Memory B cell (primary cell): ENCODE measurements at regions not wholly inside any gene's neighbourhood (a gene's known extent, or its start where the extent isn't known, plus 50 kb on each side); places are given as distances from the start of the nearest gene placed in this dataset.
"Not testable (repeated sequence)": the region's sequence is repeated elsewhere in the genome, so short reads cannot be mapped to it uniquely, and the experiment has no call there.

Source experiments
- ATAC-seq: fragments of 150-1000 bp; cut with Tn5 transposase; 2 replicates; pipeline ENCODE4 v1.10.0; 2021; ENCODE audit warnings: low read depth, mild to moderate bottlenecking, moderate library complexity
- DNase-seq, 2 donors: peaks; one replicate each; pipeline ENCODE4 v3.0.0; 2022; ENCODE audit warnings: low spot score in 2 of 2
- H3K27ac Mint-ChIP-seq: one replicate; pipeline ENCODE4 v1.8.0; 2022; ENCODE audit warnings: mild to moderate bottlenecking, moderate library complexity, mixed read lengths
- H3K27me3 Mint-ChIP-seq: one replicate; pipeline ENCODE4 v1.8.0; 2022; ENCODE audit warnings: mixed read lengths
- H3K36me3 Mint-ChIP-seq: one replicate; pipeline ENCODE4 v1.8.0; 2022; ENCODE audit warnings: mild to moderate bottlenecking, mixed read lengths
- H3K4me1 Mint-ChIP-seq: one replicate; pipeline ENCODE4 v1.8.0; 2022; ENCODE audit warnings: mixed read lengths
- H3K4me3 Mint-ChIP-seq: one replicate; pipeline ENCODE4 v1.8.0; 2022; ENCODE audit warnings: mild to moderate bottlenecking, moderate library complexity, mixed read lengths
- H3K9me3 Mint-ChIP-seq: one replicate; pipeline ENCODE4 v1.8.0; 2022; ENCODE audit warnings: mixed read lengths

DNA sequence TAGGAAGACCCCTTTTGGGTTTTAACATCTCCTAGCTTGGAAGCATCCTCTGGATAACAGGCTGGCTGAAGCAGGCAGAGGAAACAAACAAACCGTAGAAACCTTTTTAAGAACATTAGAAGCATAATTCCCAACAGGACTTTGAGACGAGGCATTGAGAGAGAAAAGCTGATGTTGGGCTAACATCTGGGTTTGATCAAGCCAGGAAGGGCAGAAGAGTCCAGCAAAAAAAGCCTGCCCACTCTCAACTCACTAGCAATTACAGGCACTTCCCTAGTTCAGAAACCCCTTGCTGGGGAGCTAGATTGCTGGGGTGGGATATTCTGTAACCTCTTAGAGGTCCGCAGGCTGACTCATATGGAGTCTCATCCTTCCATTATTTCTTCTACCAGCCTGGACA lies 75.4 kb upstream of the CTNNA1 start:
- peaks cover 11% of the 10 kb centered on the region for H3K9me3 Mint-ChIP-seq
- H3K36me3 Mint-ChIP-seq, result peaks cover 1% of the 10 kb centered on the region
- H3K27ac Mint-ChIP-seq, result no peak overlapping the region
- no peaks in the 10 kb centered on the region for H3K4me1 Mint-ChIP-seq
- DNase-seq, result no peak
- no peak overlapping the region for H3K4me3 Mint-ChIP-seq
- no peak for ATAC-seq
- H3K27me3 Mint-ChIP-seq, result peaks cover 8% of the 10 kb centered on the region

DNA sequence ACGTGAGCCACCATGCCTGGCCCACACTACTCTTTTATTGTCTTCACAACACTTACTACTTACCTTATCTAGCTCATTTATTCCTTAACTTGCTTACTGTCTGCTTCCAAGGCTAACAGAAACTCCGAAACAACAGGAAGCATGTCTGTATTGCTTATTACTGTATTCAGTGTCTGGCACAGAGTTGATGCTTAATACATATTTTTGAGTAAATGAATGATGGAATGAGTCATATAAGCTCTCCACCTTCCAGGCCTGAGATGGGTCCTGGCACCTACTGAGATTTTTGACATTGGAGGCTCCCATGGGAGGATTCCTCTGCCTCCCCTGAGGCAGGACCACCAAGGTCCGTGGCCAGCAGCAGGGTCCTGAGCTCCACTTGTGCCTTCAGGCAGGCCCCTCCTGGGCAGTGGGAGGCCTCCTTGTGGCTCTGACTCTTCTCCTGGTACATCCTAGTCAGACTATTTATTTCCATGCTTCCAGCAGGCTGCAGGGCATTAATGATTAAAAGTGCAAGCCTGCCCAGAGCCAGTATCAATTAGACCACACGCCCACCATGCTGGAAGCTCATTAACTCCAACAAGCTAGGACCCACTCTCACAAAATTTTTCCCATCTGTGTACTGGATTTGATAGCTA lies 76.5 kb upstream of the CTNNA1 start:
- H3K36me3 Mint-ChIP-seq, result peaks cover 1% of the 10 kb centered on the region
- DNase-seq, result no peak
- H3K4me1 Mint-ChIP-seq, result no peaks in the 10 kb centered on the region
- peaks cover 11% of the 10 kb centered on the region for H3K9me3 Mint-ChIP-seq
- H3K4me3 Mint-ChIP-seq, result no peak overlapping the region
- H3K27ac Mint-ChIP-seq, result no peak overlapping the region
- H3K27me3 Mint-ChIP-seq, result peaks cover 6% of the 10 kb centered on the region
- ATAC-seq, result no peak

DNA sequence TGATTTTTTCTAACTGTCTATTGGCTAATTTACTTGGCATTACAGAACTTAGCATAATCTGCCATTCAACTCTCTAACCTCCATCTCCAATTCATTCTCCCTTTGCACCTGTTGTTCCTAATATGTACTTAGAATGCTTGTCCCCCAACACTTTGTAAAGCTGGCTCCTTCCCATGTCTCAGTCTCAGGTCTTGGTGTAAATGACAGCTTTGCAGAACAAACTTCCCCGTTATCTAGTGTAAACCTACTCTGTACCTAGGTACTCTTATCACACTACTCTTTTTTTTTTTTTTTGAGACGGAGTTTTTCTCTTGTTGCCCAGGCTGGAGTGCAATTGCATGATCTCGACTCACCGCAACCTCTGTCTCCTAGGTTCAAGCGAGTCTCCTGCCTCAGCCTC lies 77.2 kb upstream of the CTNNA1 start:
- H3K36me3 Mint-ChIP-seq, result peaks cover 1% of the 10 kb centered on the region

DNA sequence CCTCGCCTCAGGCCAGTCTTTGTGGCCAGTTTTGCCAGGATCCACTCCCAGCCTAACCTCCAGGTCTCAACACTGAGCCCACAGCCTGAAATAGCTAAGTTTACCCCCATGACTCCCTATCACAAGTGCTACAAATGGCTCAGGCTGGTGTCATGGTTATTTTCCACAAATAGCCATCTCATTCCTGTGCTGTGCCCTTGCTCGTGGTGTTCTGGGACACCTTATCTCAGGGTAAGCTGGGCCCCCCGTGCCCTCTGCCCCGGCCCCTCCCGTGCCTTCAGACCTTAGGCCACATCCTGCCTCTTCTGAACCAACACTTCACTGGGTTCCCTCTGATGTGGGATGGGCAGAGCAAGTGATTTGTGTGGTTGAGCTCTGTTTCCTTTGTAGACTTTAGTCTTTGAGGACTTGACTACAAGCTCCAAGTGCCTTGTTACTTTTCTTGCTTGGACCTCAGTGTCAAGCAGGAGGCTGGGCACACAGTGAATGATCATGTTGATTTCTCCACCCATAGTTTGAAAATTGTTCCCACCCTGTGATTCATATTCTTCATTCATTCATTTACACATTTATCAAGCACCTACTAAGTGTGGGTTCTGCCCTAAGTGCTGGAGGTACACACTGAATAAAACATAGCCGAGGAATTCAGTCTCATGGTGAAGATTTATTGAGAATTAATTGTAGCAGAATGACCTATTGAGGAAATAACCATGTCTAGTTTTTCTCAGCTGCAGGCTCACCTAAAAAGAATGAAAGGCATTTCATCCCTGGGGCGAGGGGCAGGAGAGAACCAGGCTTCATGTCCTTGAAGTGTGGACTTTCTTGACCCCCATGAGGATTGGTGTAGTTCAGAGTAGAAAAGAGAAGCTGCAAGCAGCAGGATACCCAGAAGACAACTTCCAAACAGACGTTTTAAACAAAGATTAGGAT lies 84.5 kb upstream of the CTNNA1 start:
- H3K36me3 Mint-ChIP-seq, result peaks cover 1% of the 10 kb centered on the region

More for the DNA sequence above, 77.2 kb upstream of the CTNNA1 start:
- H3K27me3 Mint-ChIP-seq, result peaks cover 6% of the 10 kb centered on the region
- H3K4me3 Mint-ChIP-seq, result no peak overlapping the region
- DNase-seq (no peak), ATAC-seq (no peak)
- no peak overlapping the region for H3K27ac Mint-ChIP-seq
- H3K9me3 Mint-ChIP-seq, result peaks cover 11% of the 10 kb centered on the region
- H3K4me1 Mint-ChIP-seq, result no peaks in the 10 kb centered on the region

DNA sequence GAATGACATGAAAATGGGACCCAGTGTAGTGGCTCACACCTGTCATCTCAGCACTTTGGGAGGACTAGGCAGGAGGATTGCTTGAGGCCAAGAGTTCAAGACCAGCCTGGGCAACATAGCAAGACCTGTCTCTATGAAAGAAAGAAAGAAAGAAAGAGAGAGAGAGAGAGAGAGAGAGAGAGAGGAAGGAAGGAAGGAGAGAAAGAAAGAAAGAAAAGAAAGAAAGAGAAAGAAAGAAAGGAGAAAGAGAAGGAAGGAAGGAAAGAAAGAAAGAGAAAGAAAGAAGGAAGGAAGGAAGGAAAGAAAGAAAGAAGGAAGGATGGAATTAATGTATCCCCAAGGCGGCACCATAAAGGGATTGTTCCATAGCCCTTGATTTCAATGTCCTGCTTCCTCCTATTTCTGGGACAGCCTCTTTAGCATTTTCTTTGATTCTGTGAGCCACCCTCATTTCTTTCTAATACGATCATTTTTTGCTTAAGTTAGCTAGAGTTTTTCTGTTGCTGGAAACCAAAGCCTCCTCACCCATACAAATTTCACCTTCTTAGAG lies 85.4 kb upstream of the CTNNA1 start:
- Mint-ChIP-seq H3K27ac (peak overlapping the region; percentile 58), H3K4me1 (peaks cover 10% of the 10 kb centered on the region), H3K27me3 (peaks cover 12% of the 10 kb centered on the region)
- H3K36me3 Mint-ChIP-seq, DNase-seq, ATAC-seq, H3K9me3 Mint-ChIP-seq, H3K4me3 Mint-ChIP-seq: not testable (repeated sequence)

More for the DNA sequence above, 84.5 kb upstream of the CTNNA1 start:
- no peak for DNase-seq
- peaks cover 2% of the 10 kb centered on the region for H3K9me3 Mint-ChIP-seq
- no peak overlapping the region for H3K4me3 Mint-ChIP-seq
- peaks cover 4% of the 10 kb centered on the region for H3K4me1 Mint-ChIP-seq
- no peak for ATAC-seq
- peaks cover 12% of the 10 kb centered on the region for H3K27me3 Mint-ChIP-seq
- no peak overlapping the region for H3K27ac Mint-ChIP-seq

DNA sequence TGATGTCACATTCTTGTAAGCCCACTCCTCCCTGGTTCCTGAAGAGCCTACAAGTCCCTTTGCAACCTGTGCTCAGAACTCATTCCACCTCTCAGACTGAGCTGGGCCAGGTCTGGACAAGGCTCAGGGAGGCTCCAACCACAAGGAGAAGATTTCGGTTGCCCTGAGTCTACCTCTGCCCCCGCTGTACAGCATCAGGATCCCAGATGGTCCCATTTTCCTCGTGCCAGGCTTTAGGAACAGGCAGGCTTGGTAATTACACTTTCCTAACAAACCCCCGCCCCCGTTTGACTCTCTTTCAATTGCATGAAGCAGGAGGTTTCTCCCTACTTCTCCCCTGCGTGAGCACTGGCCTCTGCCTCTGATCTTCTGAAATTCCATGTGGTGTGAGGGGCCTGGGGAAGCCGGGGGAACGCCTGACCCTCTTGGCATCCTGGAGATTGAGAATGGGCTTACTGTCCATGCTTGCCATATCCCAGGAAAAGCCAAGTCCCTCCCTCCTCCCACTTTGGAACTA lies 86.9 kb upstream of the CTNNA1 start:
- no peak for DNase-seq
- no peak for ATAC-seq
- no peaks in the 10 kb centered on the region for H3K9me3 Mint-ChIP-seq
- H3K4me1 Mint-ChIP-seq, result peaks cover 15% of the 10 kb centered on the region
- H3K36me3 Mint-ChIP-seq, result no peaks in the 10 kb centered on the region
- H3K27me3 Mint-ChIP-seq, result peaks cover 11% of the 10 kb centered on the region
- no peak overlapping the region for H3K27ac Mint-ChIP-seq
- H3K4me3 Mint-ChIP-seq, result no peak overlapping the region

DNA sequence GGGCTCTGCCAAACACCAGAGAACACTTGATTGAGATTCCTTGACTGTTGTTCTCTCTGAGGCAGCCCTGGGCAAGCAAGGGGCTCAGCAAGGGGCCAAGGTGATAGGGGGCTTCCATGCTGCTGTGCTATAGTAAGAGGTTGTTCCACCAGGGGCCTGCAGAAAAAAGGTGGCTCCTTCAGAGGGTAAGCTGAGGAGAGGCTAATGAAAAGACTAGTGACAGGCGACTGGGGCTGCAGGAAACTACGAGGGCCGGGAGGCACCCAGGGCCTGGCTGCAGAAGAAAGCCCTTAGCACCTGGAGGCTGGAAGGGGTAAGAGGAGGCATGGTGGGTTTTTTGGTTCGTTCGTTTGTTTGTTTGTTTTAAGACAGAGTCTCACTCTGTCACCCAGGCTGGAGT lies 88.0 kb upstream of the CTNNA1 start:
- Mint-ChIP-seq H3K4me3 (no peak overlapping the region), H3K36me3 (no peaks in the 10 kb centered on the region), H3K9me3 (no peaks in the 10 kb centered on the region), H3K27ac (no peak overlapping the region), H3K27me3 (peaks cover 11% of the 10 kb centered on the region), H3K4me1 (peaks cover 18% of the 10 kb centered on the region)
- ATAC-seq (no peak), DNase-seq (no peak)

DNA sequence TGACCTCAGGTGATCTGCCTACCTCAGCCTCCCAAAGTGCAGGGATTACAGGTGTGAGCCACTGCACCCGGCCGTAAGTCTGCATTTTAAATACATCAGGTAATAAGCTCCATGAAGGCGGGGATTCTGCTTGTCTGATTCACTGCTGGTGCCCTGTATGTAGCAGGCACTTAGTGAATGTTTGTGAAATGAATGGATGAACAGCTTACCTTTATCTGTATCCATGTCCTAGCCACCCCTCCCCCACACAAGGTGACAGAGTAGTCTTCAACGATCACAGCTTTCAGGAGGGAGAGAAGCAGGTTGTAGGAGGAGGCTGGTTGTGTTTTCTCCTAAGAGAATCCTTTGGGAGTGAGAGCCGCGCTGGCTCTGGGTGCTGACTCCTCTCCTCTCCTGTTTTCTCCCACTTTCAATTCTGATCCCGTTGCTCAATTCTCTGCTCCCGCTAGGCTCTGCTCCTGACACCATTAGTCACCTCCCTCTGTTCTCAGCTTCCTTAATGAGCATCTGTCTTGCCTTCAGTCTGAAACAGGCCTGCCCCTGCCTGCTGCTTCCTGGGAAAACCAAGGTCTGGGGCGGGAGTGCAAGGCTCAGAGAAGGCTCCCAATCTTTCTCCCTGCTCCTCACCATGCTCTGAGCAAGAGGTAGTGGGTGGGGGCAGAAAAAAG lies 88.8 kb upstream of the CTNNA1 start:
- no peak for ATAC-seq
- no peak overlapping the region for H3K4me3 Mint-ChIP-seq
- no peak for DNase-seq
- H3K36me3 Mint-ChIP-seq, result no peaks in the 10 kb centered on the region
- no peaks in the 10 kb centered on the region for H3K9me3 Mint-ChIP-seq
- peaks cover 18% of the 10 kb centered on the region for H3K4me1 Mint-ChIP-seq
- H3K27ac Mint-ChIP-seq, result no peak overlapping the region
- peaks cover 12% of the 10 kb centered on the region for H3K27me3 Mint-ChIP-seq

DNA sequence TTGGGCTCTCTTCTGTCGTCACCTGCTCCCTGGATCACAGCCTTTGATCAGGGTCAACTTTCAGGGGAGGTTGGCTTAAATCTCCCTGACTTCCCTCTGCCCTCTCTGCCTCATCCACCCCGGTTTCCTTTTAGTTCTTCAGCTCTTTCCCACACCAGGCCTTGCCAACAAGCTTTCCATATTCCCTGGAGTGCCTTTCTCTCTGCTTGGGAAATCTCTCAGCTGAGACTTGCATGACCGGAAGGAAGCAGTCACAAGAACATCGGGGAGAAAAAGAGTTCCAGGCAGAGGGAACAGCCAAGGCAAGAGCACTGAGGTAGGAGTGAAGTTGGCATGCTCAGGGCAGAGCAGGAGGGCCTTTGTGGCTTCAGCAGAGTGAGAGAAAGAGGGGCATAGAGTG lies 88.4 kb upstream of the HSPA9 start:
- no peaks in the 10 kb centered on the region for H3K9me3 Mint-ChIP-seq
- H3K27ac Mint-ChIP-seq, result no peak overlapping the region
- H3K4me1 Mint-ChIP-seq, result peaks cover 18% of the 10 kb centered on the region
- peak overlapping the region; percentile 36 for H3K4me3 Mint-ChIP-seq
- no peaks in the 10 kb centered on the region for H3K36me3 Mint-ChIP-seq
- H3K27me3 Mint-ChIP-seq, result peaks cover 9% of the 10 kb centered on the region
- DNase-seq (no peak), ATAC-seq (no peak)

DNA sequence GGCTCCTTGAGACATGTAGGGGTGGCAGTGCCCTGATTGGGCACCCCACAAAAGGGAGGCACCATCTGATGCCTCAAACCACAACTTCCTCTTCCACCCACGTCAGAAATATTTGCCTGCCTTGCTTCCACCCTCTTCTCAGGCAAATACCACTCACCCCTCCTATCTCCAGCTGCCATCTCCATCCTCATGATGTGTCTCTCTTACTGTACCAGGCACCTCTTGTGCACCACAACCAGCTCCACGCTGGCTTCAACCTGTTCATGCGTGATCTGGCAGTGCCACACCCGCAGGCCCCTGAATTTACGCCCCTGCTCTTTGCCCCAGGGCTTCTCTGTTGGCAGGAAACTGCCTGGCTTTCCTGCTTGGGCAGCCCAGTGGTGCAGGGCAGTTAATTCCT lies 87.8 kb upstream of the HSPA9 start:
- no peaks in the 10 kb centered on the region for H3K9me3 Mint-ChIP-seq
- no peaks in the 10 kb centered on the region for H3K36me3 Mint-ChIP-seq
- peaks cover 18% of the 10 kb centered on the region for H3K4me1 Mint-ChIP-seq
- ATAC-seq (peak; percentile 94), DNase-seq (peak; percentile 40 to 61)
- H3K4me3 Mint-ChIP-seq, result no peak overlapping the region
- H3K27me3 Mint-ChIP-seq, result peaks cover 9% of the 10 kb centered on the region
- no peak overlapping the region for H3K27ac Mint-ChIP-seq

DNA sequence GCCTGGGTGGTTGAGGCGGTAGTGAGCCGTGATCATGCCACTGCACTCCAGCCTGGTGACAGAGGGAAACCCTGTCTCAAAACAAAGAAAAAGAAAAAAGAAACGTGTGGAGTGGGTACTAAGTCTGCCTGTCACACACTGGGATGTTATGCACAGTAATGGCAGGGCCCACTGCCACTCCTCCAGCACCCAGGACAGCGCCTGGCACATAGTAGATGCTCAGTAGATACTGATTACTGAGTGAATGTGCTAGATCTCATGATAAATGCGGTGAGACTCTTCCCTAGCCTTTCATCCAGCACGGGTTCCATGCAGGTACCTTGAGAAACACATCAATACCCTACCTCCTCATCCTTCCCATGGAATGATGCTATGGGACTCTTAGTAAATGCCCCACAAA lies 87.4 kb upstream of the HSPA9 start:
- ATAC-seq (peak; percentile 20), DNase-seq (no peak)
- peak overlapping the region; percentile 45 for H3K27ac Mint-ChIP-seq
- no peaks in the 10 kb centered on the region for H3K36me3 Mint-ChIP-seq
- H3K4me3 Mint-ChIP-seq, result no peak overlapping the region
- peaks cover 6% of the 10 kb centered on the region for H3K27me3 Mint-ChIP-seq
- peaks cover 18% of the 10 kb centered on the region for H3K4me1 Mint-ChIP-seq
- H3K9me3 Mint-ChIP-seq, result no peaks in the 10 kb centered on the region

DNA sequence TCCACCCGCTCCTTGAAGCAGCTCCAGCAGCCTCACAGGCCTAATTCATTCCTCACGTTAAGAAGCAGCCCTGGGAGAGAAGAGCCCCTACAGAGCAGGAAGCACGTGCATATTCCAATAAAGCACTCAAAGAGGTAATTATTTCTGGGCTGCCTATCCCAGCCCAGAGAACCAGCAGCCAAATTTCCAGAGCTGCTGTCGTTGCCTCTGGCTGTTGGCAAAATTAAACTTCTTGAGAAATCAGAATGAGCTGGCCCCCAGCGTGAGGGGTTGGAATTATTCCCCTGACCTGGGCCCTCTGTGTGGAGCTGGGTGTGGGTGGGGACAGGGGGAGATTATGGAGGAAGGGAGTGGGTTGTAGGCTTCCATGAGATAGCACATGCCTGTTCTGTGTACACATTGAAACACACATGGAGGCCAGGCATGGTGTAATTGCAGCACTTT lies 86.8 kb upstream of the HSPA9 start:
- H3K36me3 Mint-ChIP-seq, result no peaks in the 10 kb centered on the region
- ATAC-seq, result no peak
- H3K27me3 Mint-ChIP-seq, result peaks cover 9% of the 10 kb centered on the region
- H3K4me3 Mint-ChIP-seq, result no peak overlapping the region
- DNase-seq, result no peak
- H3K4me1 Mint-ChIP-seq, result peaks cover 18% of the 10 kb centered on the region
- H3K9me3 Mint-ChIP-seq, result no peaks in the 10 kb centered on the region
- H3K27ac Mint-ChIP-seq, result peak overlapping the region; percentile 45

DNA sequence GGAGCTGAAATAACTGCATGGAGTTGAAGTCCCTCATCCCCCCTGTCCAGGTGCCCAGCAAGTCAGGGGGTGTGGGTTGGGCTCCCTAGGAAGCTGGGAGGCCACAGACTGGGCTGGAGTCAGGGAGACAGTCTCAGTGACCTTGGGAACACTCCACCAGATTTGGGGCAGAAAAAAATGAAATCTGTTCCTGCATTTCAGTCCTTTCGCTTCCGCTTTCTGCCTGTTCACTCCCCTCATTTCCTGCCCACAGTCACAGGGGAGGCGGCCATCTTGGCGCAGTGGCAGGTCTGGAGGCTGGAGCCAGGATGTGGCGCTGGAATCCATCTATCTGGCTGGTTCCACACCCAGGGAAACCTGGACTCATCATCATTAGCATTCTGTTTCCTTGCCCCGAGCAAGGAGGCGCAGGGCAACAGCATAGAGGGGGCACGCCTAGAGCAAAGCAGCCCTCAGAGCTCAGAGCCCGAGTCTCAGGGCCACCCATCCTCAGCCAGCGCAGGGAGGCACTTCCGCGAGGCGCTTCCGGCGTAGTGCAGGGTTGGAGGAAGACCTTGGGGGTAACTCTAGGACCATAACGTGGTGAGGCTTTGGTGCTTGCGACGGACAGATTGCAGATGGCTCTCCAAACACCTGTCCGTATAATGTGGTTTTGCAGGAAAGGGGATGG lies 86.2 kb upstream of the HSPA9 start:
- peaks cover 18% of the 10 kb centered on the region for H3K4me1 Mint-ChIP-seq
- ATAC-seq (no peak), DNase-seq (no peak)
- H3K36me3 Mint-ChIP-seq, result no peaks in the 10 kb centered on the region
- no peak overlapping the region for H3K27ac Mint-ChIP-seq
- H3K4me3 Mint-ChIP-seq, result no peak overlapping the region
- peaks cover 13% of the 10 kb centered on the region for H3K27me3 Mint-ChIP-seq
- no peaks in the 10 kb centered on the region for H3K9me3 Mint-ChIP-seq
